Upper lobe of right lung (tissue), 1 donor: ENCODE measurements at regions not wholly inside any gene's neighbourhood (a gene's known extent, or its start where the extent isn't known, plus 50 kb on each side); places are given as distances from the start of the nearest gene placed in this dataset.

Experiments
- ATAC-seq: fragments of 200-7000 bp; cut with Tn5 transposase; one replicate; pipeline ENCODE4 v1.9.1; 2020; ENCODE audit warnings: mild to moderate bottlenecking, moderate library complexity
- DNase-seq: peaks from one replicate; pipeline ENCODE4 v3.0.0-alpha.2; 2020
- H3K27ac ChIP-seq: fragments of 200-600 bp; one replicate; pipeline ENCODE4 v1.8.0; 2022
- H3K27me3 ChIP-seq: fragments of 200-600 bp; one replicate; pipeline ENCODE4 v1.8.0; 2022; ENCODE audit warnings: mild to moderate bottlenecking
- H3K36me3 ChIP-seq: fragments of 200-600 bp; one replicate; pipeline ENCODE4 v1.8.0; 2022
- H3K4me1 ChIP-seq: fragments of 200-600 bp; one replicate; pipeline ENCODE4 v1.8.0; 2022
- H3K4me3 ChIP-seq: fragments of 200-600 bp; one replicate; pipeline ENCODE4 v1.8.0; 2022; ENCODE audit warnings: mild to moderate bottlenecking
- H3K9me3 ChIP-seq: fragments of 200-600 bp; one replicate; pipeline ENCODE4 v1.8.0; 2022
- CTCF ChIP-seq: fragments of 200-600 bp; IDR thresholded peaks from one replicate; pipeline ENCODE4 v1.8.0; 2022; ENCODE audit warnings: antibody characterized with exemption
- intact Hi-C: fragments of 100-400 bp; cut with DNase I; formaldehyde crosslinking; loops from one replicate; pipeline ENCODE4 v1.11.0; 2022
- donor health status: DM: no; HTN: yes; CAD: no; lungs with severe emphysema.

GRCh38 chr5:171627936-171628632 lies 157.5 kb upstream of the SMIM23 start:
- Histone ChIP-seq H3K9me3 (no peaks in the 10 kb centered on the region), H3K4me3 (no peak overlapping the region), H3K4me1 (peaks cover 16% of the 10 kb centered on the region), H3K27ac (no peak overlapping the region), H3K27me3 (no peaks in the 10 kb centered on the region), H3K36me3 (no peaks in the 10 kb centered on the region)
- no peak for ATAC-seq
- no peak for TF ChIP-seq CTCF
- intact Hi-C loops = no loop called here
- DNase-seq = no peak

- intact Hi-C loops = no loop called here
Measured at GRCh38 chr5:171628633-171628974, 157.0 kb upstream of the SMIM23 start.

GRCh38 chr5:171629221-171629620 lies 156.4 kb upstream of the SMIM23 start:
- no peak overlapping the region for H3K4me3 ChIP-seq
- intact Hi-C loops = no loop called here
- ATAC-seq (peak; percentile 13), DNase-seq (no peak)
- H3K27me3 ChIP-seq = no peaks in the 10 kb centered on the region
- TF ChIP-seq CTCF = no peak
- H3K36me3 ChIP-seq = no peaks in the 10 kb centered on the region
- peaks cover 16% of the 10 kb centered on the region for H3K4me1 ChIP-seq
- no peak overlapping the region for H3K27ac ChIP-seq
- H3K9me3 ChIP-seq = no peaks in the 10 kb centered on the region

More at GRCh38 chr5:171628633-171628974, 157.0 kb upstream of the SMIM23 start:
- DNase-seq = no peak
- no peak for TF ChIP-seq CTCF
- ATAC-seq = no peak
- no peaks in the 10 kb centered on the region for H3K9me3 ChIP-seq
- no peaks in the 10 kb centered on the region for H3K27me3 ChIP-seq
- no peaks in the 10 kb centered on the region for H3K36me3 ChIP-seq
- H3K4me1 ChIP-seq = peaks cover 16% of the 10 kb centered on the region
- H3K27ac ChIP-seq = no peak overlapping the region
- no peak overlapping the region for H3K4me3 ChIP-seq

GRCh38 chr5:171629628-171630349 lies 155.8 kb upstream of the SMIM23 start:
- Histone ChIP-seq H3K36me3 (no peaks in the 10 kb centered on the region), H3K9me3 (no peaks in the 10 kb centered on the region), H3K4me1 (peaks cover 16% of the 10 kb centered on the region), H3K4me3 (peak overlapping the region; percentile 7), H3K27me3 (no peaks in the 10 kb centered on the region), H3K27ac (no peak overlapping the region)
- intact Hi-C loops = no loop called here
- ATAC-seq (peak; percentile 87), DNase-seq (peak; percentile 74)
- TF ChIP-seq CTCF = peak; percentile 47

GRCh38 chr5:171630350-171631065 lies 155.1 kb upstream of the SMIM23 start:
- no peaks in the 10 kb centered on the region for H3K27me3 ChIP-seq
- no peak for DNase-seq
- peaks cover 16% of the 10 kb centered on the region for H3K4me1 ChIP-seq
- no peak overlapping the region for H3K27ac ChIP-seq
- no peaks in the 10 kb centered on the region for H3K36me3 ChIP-seq
- intact Hi-C loops = no loop called here
- H3K4me3 ChIP-seq = peak overlapping the region; percentile 7
- TF ChIP-seq CTCF = no peak
- H3K9me3 ChIP-seq = no peaks in the 10 kb centered on the region
- no peak for ATAC-seq
